HS-27A (cell line): ENCODE measurements at regions not wholly inside any gene's neighbourhood (a gene's known extent, or its start where the extent isn't known, plus 50 kb on each side); places are given as distances from the start of the nearest gene placed in this dataset.
"Not testable (repeated sequence)": the region's sequence is repeated elsewhere in the genome, so short reads cannot be mapped to it uniquely, and the experiment has no call there.

Source experiments
- DNase-seq: peaks from one replicate; pipeline ENCODE4 v3.0.0-alpha.2; 2012; ENCODE audit warnings: low read depth, missing footprints

- no peak for DNase-seq
Measured at GRCh38 chr1:31510853-31511789, 65.2 kb upstream of the TINAGL1 start.

DNA sequence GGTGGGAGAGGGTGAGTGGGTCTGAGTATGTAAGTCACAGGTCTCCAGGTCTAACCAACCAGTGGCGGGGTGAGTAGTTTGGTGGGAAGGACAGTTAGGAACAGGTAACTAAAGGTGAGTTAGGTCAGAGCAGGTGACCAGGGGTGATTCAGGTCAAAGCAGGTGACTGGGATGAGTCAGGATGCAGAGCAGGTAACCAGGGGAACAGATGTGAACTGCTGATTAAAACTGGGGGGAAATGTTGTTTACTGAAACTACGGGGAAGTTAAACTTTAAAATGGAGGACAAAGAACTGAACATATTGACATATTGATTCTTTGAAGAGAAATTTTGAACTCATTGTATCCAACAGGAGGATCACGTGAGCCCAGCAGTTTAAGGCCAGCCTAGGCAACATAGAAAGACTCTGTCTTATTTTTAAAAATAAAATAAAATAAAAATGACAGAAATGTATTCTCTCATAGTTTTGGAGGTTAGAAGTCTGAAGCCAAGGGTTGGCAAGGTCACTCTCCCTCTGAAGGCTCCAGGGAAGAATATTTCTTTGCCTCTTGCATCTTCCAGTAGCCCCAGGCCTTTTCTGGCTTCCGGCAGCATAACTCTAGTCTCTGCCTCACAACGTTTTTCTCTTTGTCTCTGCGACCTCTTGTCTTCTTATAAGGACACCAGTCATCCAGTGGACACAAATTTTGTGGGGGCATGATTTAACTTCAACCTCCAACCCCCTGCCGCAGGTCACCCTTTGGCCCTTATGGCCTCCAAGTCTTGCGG is 64.3 kb upstream of the TINAGL1 start:
- no peak for DNase-seq

- DNase-seq, result no peak
Measured at GRCh38 chr1:31514117-31514516, 62.2 kb upstream of the TINAGL1 start.

DNA sequence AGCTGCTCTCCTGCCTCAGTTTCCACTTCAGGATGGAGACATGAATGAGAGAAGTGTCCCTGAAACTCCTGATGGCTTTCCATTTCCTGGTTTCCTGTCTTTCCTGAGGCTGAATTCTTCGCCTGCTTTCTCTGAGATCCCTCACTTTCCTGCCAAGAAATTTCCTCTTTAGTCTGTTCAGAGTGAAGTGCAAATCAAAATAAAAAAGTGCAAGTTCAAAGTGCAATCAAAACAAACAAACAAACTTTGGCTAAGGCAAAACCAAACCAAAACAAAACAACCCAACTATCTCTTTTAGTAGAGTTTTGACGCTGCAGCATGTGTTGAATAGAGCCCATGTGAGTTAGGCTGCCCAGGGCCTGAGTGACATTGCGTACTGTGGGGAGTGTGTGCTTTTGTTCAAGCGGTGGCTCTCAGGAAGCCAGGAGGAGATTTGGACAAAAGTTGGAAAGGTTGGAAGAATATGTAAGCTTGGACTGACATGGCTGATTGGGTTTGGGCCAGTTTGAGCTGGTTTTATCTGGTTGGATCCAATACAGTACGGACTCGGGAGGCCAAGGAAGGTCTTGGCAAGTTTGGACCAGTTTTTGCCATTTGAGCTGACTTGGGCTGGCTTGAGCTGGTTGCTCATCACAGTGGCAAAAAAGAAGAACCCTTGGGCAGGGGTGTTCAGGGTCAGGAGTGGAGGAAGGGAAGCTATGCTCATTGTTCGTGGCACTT is 61.1 kb upstream of the TINAGL1 start:
- no peak for DNase-seq

GRCh38 chr1:31515936-31516335 is 60.4 kb upstream of the TINAGL1 start:
- DNase-seq, result no peak

DNA sequence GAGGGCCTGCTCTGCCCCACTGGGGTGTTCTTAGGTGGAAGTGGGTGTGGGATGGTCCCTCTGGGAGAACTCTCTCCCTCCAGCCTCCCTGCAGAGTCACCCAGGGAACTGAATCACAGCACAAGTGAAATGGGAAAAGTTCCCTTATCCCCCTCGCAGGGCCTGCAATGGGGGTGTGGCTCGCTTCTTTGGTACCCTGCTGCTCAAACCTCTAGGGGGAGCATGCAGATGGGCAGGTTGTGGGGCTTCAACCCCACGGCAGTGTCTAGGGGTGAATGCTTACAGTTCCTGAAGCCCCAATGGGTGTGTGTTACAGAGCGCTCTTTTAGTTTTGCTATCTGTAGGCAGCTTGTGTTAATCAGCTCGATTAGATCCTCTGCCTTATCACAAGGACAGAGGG is 59.0 kb upstream of the TINAGL1 start:
- no peak for DNase-seq

DNA sequence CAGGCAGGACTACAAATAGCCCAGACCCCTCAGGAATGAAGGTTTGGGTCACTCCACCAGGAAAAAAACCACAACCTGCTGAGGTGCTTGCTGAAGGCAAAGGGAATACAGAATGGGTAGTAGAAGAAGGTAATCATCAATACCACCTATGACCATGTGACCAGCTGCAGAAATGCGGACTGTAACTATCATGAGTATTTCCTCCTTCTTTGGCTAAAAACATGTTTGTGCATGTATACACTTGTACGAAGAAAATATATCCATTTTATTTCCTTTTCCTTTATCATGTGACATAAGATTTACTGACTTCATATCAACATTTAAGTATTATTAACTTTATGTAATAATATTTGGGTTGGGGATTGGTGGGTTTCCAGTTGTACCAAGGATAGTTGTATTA is 58.3 kb upstream of the TINAGL1 start:
- not testable (repeated sequence) for DNase-seq

DNA sequence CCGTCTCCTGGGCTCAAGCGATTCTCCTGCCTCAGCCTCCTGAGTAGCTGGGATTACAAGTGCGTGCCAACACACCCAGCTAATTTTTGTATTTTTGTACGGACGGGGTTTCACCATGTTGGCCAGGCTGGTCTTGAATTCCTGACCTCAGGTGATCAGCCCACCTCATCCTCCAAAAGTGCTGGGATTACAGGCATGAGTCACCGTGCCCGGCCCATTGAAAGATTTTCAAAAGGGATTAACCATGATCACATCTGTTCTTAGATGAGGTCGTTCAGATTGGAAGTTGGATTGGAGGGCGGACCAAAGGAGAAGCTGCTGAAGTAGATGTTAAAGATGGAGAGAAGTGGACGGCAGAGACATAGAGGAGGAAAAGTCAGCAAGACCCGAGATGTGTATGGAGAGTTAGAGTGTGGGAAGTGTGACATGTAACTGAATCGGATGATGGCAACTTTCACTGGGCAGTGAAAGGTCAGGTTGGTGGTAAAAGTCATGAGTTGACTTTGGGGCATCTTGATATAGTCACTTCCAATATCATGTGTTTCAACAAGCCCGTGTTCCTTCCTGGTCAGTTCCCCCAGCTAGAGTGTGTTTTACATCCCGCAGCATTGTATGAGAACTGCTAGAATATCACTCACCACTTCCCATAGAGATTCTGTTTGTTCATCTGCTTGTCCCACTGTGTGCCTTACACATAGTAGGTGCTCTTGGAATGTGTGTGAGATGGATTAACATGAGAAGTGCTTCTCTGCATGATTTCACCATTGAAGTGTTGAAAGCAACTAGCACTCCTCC is 54.4 kb upstream of the TINAGL1 start:
- DNase-seq, result no peak

DNA sequence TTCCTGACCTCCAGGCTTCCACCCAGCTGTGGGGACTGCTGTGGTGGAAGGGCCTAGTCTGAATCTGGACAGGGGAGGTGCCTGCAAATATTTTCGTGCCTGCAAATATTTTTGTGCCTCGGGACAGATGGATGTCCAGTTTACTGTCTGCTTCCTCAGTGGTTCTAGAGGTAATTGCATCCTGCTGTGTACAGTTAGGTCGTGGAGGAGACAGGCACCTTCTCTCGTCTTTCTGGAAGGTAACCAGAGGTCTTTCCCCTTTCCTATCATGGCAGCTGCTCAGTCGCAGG is 53.8 kb upstream of the TINAGL1 start:
- DNase-seq, result no peak

- DNase-seq, result no peak
Measured at GRCh38 chr1:31523012-31523411, 53.3 kb upstream of the TINAGL1 start.

DNA sequence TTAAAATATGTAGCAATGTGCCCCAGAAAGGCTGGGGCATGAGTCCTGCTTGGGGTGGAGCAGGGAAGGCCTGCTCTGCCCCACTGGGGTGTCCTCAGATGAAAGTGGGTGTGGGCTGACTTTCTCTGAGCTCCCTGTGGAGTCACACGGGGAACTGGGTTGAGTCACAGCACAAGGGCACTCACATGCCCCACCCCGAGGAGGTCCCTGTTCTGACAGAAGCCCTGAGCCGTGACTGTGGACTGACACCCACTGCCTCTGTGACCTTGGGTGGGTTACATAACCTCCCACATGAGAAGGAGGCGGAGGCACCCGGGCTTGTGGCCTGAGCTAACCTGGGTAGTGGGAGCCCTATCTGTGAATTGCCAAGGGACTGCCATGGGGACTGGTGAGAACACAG is 52.5 kb upstream of the TINAGL1 start:
- no peak for DNase-seq

DNA sequence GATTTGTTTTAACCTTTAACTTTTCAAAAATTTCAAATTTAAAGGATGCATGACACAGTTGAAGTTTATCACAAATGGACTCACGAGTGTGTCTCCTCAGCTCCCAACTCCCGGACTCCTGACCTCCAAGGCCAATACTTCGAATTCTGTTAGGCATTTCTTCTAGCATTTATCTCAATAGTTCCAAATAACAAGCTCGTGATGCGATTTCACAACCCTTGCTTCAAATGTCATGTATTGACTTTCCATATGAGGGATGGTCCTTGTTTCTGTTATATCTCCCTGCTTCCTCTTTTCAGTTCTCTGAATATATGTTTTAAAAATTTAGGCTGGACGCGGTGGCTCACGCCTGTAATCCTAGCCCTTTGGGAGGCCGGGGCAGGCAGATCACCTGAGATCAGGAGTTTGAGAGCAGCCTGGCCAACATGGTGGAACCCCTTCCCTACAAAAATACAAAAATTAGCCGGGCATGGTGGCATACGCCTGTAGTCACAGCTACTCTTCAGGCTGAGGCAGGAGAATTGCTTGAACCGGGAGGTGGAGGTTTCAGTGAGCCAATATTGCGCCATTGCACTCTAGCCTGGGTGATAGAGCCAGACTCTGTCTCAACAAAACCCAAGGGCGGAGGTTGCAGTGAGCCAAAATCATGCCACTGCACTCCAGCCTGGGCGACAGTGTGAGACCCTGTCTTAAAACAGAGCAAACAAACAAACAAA is 52.0 kb upstream of the TINAGL1 start:
- no peak for DNase-seq
